ENCODE measurements at regions not wholly inside any gene's neighbourhood (a gene's known extent, or its start where the extent isn't known, plus 50 kb on each side); places are given as distances from the start of the nearest gene placed in this dataset.

DNA sequence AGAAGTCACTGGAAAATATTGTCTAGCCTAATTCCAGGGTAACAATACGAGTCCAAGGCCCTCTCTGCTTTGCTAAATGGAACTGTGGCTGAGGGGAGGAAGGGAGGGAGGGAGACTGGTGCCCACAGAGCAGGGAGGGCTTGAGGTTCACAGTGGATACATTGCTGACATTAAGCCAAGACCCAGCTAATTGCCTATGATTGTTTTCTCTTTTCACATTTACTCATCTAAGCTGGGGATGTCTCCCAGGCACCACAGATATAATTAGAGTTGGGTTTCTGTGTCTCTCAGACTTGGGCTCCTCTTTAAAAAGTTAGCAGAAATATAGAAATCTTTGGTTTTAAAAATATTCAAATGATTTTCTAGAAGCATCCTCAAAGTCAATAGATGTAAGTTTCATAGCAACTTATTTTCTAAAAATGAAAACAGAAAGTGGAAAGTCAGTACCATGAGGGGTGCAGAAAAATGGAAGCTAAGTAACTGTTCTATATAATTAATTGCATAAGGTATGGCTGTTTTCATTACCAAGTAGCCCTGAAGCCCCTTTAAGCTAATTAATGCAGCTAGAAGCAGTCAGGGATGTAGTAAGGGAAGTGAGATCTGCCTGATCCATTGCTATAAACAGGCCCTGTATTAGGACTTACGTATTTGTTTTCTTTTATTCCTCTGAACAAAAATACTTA, 259.8 kb downstream of the NDUFS4 start:
- 77 to 90% methylated on average over 2 of the region's 2 CpGs for WGBS, 2 donors
- ATAC-seq (ENCODE audit: insufficient read depth, low FRiP score) (no peak), DNase-seq (no peak)
- H3K27ac ChIP-seq (ENCODE audit: low read depth in 1 of 2, low read length in 1 of 2): no peak overlapping the region
- peaks cover 0 to 2% (median 0%) of the 10 kb centered on the region in 4 donors for H3K9me3 ChIP-seq (ENCODE audit: control insufficient read depth in 4 of 4, insufficient read depth in 3 of 4, low read length in 3 of 4)
- no peaks in the 10 kb centered on the region for H3K4me1 ChIP-seq (ENCODE audit: control insufficient read depth in 5 of 5, insufficient read depth in 5 of 5, low read length in 5 of 5)
- H3K36me3 ChIP-seq (ENCODE audit: control insufficient read depth in 4 of 4, insufficient read depth in 4 of 4, low read length in 4 of 4): no peaks in the 10 kb centered on the region
- TF ChIP-seq, protein P1, sequence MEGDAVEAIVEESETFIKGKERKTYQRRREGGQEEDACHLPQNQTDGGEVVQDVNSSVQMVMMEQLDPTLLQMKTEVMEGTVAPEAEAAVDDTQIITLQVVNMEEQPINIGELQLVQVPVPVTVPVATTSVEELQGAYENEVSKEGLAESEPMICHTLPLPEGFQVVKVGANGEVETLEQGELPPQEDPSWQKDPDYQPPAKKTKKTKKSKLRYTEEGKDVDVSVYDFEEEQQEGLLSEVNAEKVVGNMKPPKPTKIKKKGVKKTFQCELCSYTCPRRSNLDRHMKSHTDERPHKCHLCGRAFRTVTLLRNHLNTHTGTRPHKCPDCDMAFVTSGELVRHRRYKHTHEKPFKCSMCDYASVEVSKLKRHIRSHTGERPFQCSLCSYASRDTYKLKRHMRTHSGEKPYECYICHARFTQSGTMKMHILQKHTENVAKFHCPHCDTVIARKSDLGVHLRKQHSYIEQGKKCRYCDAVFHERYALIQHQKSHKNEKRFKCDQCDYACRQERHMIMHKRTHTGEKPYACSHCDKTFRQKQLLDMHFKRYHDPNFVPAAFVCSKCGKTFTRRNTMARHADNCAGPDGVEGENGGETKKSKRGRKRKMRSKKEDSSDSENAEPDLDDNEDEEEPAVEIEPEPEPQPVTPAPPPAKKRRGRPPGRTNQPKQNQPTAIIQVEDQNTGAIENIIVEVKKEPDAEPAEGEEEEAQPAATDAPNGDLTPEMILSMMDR (IDR thresholded peaks at IDR 0.05; ENCODE audit: control extremely low read depth, extremely low read depth): no peak
- no peaks in the 10 kb centered on the region for H3K27me3 ChIP-seq (ENCODE audit: control insufficient read depth in 3 of 3, insufficient read depth in 3 of 3, low read length in 2 of 3)
- H3K9ac ChIP-seq (ENCODE audit: insufficient read depth in 1 of 2, low read length in 2 of 2): no peak overlapping the region
- no peak overlapping the region for H3K4me3 ChIP-seq

DNA sequence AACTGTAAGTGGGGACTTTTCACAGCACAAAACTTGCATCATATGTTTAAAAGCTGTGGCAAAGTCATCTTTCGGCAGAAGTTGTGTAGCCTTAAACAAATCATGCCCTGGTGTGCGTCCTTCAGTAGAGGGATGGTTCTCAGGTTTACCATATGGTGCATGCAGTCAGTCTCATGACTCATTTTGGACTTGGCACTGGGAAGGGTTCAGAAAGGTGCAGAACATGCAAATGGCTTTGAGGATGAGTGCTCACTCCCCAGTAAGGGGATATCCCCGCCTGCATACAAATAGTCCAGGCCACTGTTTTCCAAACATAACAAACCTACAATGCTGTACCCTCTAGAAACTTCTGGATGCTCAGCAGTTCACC, 260.3 kb downstream of the NDUFS4 start:
- H3K9me3 ChIP-seq (ENCODE audit: control insufficient read depth in 4 of 4, insufficient read depth in 3 of 4, low read length in 3 of 4): peaks cover 0 to 2% (median 0%) of the 10 kb centered on the region in 4 donors
- 94 to 96% methylated on average over 3 of the region's 3 CpGs for WGBS, 2 donors
- ATAC-seq (ENCODE audit: insufficient read depth, low FRiP score): no peak
- no peaks in the 10 kb centered on the region for H3K27me3 ChIP-seq (ENCODE audit: control insufficient read depth in 3 of 3, insufficient read depth in 3 of 3, low read length in 2 of 3)
- H3K4me1 ChIP-seq (ENCODE audit: control insufficient read depth in 5 of 5, insufficient read depth in 5 of 5, low read length in 5 of 5): no peaks in the 10 kb centered on the region
- no peak overlapping the region for H3K4me3 ChIP-seq
- no peaks in the 10 kb centered on the region for H3K36me3 ChIP-seq (ENCODE audit: control insufficient read depth in 4 of 4, insufficient read depth in 4 of 4, low read length in 4 of 4)
- no peak for DNase-seq
- TF ChIP-seq, protein P1 (IDR thresholded peaks at IDR 0.05; ENCODE audit: control extremely low read depth, extremely low read depth): no peak
- H3K9ac ChIP-seq (ENCODE audit: insufficient read depth in 1 of 2, low read length in 2 of 2): no peak overlapping the region
- H3K27ac ChIP-seq (ENCODE audit: low read depth in 1 of 2, low read length in 1 of 2): no peak overlapping the region

DNA sequence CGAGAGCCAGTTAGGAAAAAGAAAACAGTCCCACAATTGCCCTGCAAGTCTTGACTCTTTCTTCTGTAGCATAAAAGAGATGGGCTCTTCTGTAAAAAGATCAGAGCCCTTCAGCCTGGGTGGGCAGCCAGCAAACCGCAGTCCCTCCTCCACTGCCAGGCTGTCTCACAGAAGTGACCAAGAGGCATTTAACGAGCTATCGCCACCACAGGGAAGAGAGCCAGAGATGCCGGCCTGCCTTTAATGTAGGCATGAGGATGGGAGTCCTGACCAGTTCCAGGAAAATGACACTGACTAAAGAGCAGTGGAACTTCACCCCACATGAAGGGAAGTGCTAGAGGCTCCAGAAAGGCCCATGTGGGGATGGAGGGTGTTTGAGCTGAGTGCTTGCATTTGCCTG, 264.6 kb downstream of the NDUFS4 start:
- H3K9ac ChIP-seq (ENCODE audit: insufficient read depth in 1 of 2, low read length in 2 of 2): no peak overlapping the region
- no peak for ATAC-seq (ENCODE audit: insufficient read depth, low FRiP score)

More for the DNA sequence above, 264.6 kb downstream of the NDUFS4 start:
- H3K36me3 ChIP-seq (ENCODE audit: control insufficient read depth in 4 of 4, insufficient read depth in 4 of 4, low read length in 4 of 4): no peaks in the 10 kb centered on the region
- no peak overlapping the region for H3K4me3 ChIP-seq
- no peaks in the 10 kb centered on the region for H3K4me1 ChIP-seq (ENCODE audit: control insufficient read depth in 5 of 5, insufficient read depth in 5 of 5, low read length in 5 of 5)
- H3K9me3 ChIP-seq (ENCODE audit: control insufficient read depth in 4 of 4, insufficient read depth in 3 of 4, low read length in 3 of 4): no peaks in the 10 kb centered on the region
- no peak for DNase-seq
- WGBS, 2 donors: 82 to 83% methylated on average over 5 of the region's 5 CpGs
- no peak overlapping the region for H3K27ac ChIP-seq (ENCODE audit: low read depth in 1 of 2, low read length in 1 of 2)
- TF ChIP-seq, protein P1 (IDR thresholded peaks at IDR 0.05; ENCODE audit: control extremely low read depth, extremely low read depth): no peak
- no peaks in the 10 kb centered on the region for H3K27me3 ChIP-seq (ENCODE audit: control insufficient read depth in 3 of 3, insufficient read depth in 3 of 3, low read length in 2 of 3)

All from lung (tissue), 11 donors.